Parathyroid adenoma (tissue), 2 donors: ENCODE measurements at regions not wholly inside any gene's neighbourhood (a gene's known extent, or its start where the extent isn't known, plus 50 kb on each side); places are given as distances from the start of the nearest gene placed in this dataset.

Experiments
- H2AFZ ChIP-seq: fragments of 300-600 bp; sonication (generic); one replicate; pipeline ENCODE4 v1.7.0; 2017; ENCODE audit warnings: antibody characterized with exemption, mild to moderate bottlenecking
- H3K27ac ChIP-seq: fragments of 300-600 bp; sonication (generic); one replicate; pipeline ENCODE4 v1.7.0; 2017
- H3K27me3 ChIP-seq: fragments of 300-600 bp; sonication (generic); one replicate; pipeline ENCODE4 v1.7.0; 2017; ENCODE audit warnings: low read length; ENCODE audit not compliant: control insufficient read depth, insufficient read depth
- H3K36me3 ChIP-seq: fragments of 300-600 bp; sonication (generic); one replicate; pipeline ENCODE4 v1.7.0; 2017; ENCODE audit warnings: low read length; ENCODE audit not compliant: control insufficient read depth, insufficient read depth
- H3K4me1 ChIP-seq: fragments of 300-600 bp; sonication (generic); one replicate; pipeline ENCODE4 v1.7.0; 2017; ENCODE audit warnings: control low read depth
- H3K4me2 ChIP-seq: fragments of 300-600 bp; sonication (generic); one replicate; pipeline ENCODE4 v1.7.0; 2017; ENCODE audit warnings: low read length
- H3K4me3 ChIP-seq: fragments of 300-600 bp; sonication (generic); one replicate; pipeline ENCODE4 v1.7.0; 2017; ENCODE audit warnings: low read depth, low read length
- H3K79me2 ChIP-seq: fragments of 300-600 bp; sonication (generic); one replicate; pipeline ENCODE4 v1.7.0; 2017; ENCODE audit warnings: control low read depth
- H3K9ac ChIP-seq: fragments of 300-600 bp; sonication (generic); one replicate; pipeline ENCODE4 v1.7.0; 2017; ENCODE audit warnings: mild to moderate bottlenecking
- H3K9me3 ChIP-seq: fragments of 300-600 bp; sonication (generic); one replicate; pipeline ENCODE4 v1.7.0; 2017; ENCODE audit warnings: low read length; ENCODE audit not compliant: control insufficient read depth
- TF ChIP-seq, protein P1 (sequence below): fragments of 300-600 bp; sonication (generic); IDR thresholded peaks from one replicate; pipeline ENCODE4 v1.7.0; 2017; ENCODE audit warnings: antibody characterized with exemption, mild to moderate bottlenecking
- donor health status: primary hyperparathyroidism.

DNA sequence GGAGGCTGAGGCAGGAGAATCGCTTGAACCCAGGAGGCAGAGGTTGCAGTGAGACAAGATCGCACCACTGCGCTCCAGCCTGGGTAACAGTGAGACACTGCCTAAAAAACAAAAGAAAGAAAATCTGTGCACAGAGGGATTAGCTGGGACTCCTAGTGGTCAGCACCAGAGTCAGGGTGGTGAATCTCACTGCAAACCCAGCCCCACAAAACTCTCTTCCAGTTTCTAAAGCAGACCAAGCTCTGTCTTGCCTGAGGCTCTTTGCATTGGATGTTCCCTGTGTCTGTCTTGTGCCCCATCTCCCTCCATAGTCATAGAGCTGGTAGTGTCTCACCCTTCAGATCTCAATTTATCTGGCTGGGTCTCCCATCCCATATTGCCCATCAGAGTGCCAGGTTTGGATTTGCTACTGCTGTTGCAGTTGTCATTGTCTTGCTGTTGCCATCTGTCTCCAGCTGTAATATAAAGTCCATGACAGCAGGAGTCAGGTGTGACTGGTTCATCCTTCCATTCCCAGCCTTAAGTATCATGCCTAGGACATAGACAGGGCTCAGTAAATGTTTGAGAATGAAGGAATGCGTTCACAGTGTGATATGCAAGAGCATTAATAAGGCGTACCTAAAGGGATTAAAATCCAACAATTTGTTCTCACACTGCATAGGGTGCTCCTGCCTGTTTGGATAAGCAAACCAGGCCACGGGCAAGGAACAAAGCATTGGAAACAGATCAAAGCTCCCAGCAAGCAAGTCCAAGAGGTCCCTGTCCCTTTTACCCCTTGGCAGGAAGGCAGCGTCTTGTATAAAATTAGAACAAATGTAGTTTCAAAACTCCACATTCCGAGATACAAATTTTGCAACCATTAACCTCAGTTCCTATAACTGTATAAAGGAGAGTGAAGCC lies 614.6 kb upstream of the CDH5 start:
- Histone ChIP-seq H3K9ac (no peak overlapping the region), H3K27me3 (no peaks in the 10 kb centered on the region)

DNA sequence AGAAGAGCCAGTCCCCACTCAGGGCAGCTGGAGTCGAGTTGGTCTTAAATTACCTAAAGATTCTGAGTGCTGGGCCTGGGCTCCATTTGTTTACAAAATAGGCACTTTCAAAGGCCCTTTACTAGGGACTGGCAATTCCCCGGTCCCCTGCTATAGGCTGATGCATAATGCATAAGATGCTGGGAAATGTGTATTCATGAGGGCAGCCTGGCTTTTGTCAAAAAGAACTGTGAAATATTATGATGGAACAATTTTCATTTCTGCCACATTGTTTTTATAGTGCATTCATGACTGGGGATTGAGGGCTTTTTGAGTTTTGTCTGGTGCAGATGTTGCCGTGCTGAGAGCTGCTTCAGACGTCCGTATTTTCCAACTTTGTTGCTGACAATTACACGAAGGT lies 617.0 kb upstream of the CDH5 start:
- Histone ChIP-seq H3K4me3 (no peak overlapping the region), H3K27me3 (no peaks in the 10 kb centered on the region), H3K9ac (no peak overlapping the region), H3K4me1 (peaks cover 12% of the 10 kb centered on the region), H3K27ac (no peak overlapping the region), H3K4me2 (no peak overlapping the region), H3K9me3 (no peaks in the 10 kb centered on the region), H3K79me2 (no peaks in the 10 kb centered on the region), H2AFZ (no peak overlapping the region), H3K36me3 (no peaks in the 10 kb centered on the region)
- TF ChIP-seq, protein P1, sequence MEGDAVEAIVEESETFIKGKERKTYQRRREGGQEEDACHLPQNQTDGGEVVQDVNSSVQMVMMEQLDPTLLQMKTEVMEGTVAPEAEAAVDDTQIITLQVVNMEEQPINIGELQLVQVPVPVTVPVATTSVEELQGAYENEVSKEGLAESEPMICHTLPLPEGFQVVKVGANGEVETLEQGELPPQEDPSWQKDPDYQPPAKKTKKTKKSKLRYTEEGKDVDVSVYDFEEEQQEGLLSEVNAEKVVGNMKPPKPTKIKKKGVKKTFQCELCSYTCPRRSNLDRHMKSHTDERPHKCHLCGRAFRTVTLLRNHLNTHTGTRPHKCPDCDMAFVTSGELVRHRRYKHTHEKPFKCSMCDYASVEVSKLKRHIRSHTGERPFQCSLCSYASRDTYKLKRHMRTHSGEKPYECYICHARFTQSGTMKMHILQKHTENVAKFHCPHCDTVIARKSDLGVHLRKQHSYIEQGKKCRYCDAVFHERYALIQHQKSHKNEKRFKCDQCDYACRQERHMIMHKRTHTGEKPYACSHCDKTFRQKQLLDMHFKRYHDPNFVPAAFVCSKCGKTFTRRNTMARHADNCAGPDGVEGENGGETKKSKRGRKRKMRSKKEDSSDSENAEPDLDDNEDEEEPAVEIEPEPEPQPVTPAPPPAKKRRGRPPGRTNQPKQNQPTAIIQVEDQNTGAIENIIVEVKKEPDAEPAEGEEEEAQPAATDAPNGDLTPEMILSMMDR = no peak

More for the DNA sequence above, 614.6 kb upstream of the CDH5 start:
- Histone ChIP-seq H3K27ac (no peak overlapping the region), H3K36me3 (no peaks in the 10 kb centered on the region), H2AFZ (no peak overlapping the region), H3K4me1 (no peaks in the 10 kb centered on the region), H3K79me2 (no peaks in the 10 kb centered on the region), H3K4me2 (no peak overlapping the region), H3K9me3 (no peaks in the 10 kb centered on the region), H3K4me3 (no peak overlapping the region)
- TF ChIP-seq, protein P1 = no peak

DNA sequence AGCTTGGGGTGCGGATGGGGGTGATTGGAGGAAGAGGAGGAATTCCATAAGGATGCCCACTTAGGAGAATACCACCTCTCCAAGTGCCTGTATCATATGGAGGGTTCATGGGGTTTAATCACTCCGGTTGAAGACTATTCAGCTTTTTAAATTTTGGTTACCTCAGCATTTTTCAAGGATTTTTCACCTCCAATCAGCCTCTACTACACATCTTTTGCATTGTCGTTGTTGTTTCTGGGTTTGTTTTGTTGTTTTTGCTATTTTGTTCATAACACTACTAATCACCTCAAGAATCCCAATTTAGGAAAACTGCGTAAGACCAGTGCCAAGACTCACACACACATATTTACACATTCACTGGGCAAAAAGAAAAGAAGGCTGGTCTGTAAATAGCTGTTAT lies 619.5 kb upstream of the CDH5 start:
- Histone ChIP-seq H3K27ac (no peak overlapping the region), H3K27me3 (no peaks in the 10 kb centered on the region), H3K4me2 (no peak overlapping the region), H2AFZ (no peak overlapping the region), H3K4me1 (peaks cover 17% of the 10 kb centered on the region), H3K9ac (no peak overlapping the region), H3K4me3 (no peak overlapping the region), H3K79me2 (no peaks in the 10 kb centered on the region), H3K9me3 (no peaks in the 10 kb centered on the region), H3K36me3 (no peaks in the 10 kb centered on the region)
- TF ChIP-seq, protein P1 = no peak

DNA sequence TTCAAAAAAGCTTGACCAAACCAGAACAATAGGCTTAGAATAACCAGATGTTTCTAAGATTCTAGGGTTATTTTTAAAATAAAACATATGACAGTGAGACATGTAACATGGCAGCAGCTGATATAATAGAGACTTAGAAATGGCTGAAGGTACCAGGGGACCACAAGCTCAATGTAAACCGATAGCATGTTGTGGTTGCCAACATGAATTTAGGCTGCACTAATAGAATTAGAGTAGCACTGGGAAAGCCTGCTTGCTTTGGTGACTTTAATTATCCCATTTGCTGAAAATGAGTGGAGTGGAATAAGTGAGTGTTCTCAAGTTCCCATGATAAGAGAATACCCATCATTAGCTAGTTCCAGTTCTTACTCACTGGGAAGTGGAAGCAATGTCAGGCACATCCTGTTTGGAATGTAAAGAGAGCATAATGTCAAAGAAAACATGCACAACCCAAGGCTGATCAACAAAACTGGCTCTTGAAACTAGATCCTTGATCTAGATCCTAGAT lies 621.2 kb upstream of the CDH5 start:
- Histone ChIP-seq H3K4me1 (peaks cover 17% of the 10 kb centered on the region), H3K4me3 (no peak overlapping the region), H2AFZ (no peak overlapping the region), H3K9me3 (no peaks in the 10 kb centered on the region), H3K36me3 (no peaks in the 10 kb centered on the region), H3K79me2 (no peaks in the 10 kb centered on the region), H3K9ac (no peak overlapping the region), H3K27ac (peak overlapping the region; percentile 59), H3K4me2 (no peak overlapping the region), H3K27me3 (no peaks in the 10 kb centered on the region)
- TF ChIP-seq, protein P1 = no peak

DNA sequence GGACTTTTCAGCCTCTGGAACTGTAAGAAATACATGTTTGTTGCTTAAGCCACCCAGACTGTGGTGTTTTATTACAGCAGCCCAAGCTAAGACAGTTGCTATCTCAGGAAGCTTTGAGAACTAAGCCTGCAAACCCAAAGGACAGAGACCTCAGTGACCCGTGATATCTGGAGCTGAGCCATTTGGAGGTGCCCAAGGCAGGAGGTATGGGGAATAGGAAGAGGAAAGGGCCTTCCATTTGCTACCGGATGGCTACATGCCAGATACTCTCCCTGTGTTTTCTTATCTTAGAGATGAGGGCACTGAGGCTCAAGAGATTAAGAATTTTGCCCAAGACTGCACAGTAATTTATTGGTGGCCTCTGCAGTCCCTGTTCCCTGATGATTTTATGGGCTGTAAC lies 622.1 kb upstream of the CDH5 start:
- no peak overlapping the region for H3K9ac ChIP-seq
- TF ChIP-seq, protein P1 = no peak
- peaks cover 17% of the 10 kb centered on the region for H3K4me1 ChIP-seq
- peak overlapping the region; percentile 59 for H3K27ac ChIP-seq
- no peaks in the 10 kb centered on the region for H3K36me3 ChIP-seq
- no peaks in the 10 kb centered on the region for H3K27me3 ChIP-seq
- peak overlapping the region; percentile 19 for H3K4me2 ChIP-seq
- no peak overlapping the region for H3K4me3 ChIP-seq
- H3K79me2 ChIP-seq = no peaks in the 10 kb centered on the region
- no peak overlapping the region for H2AFZ ChIP-seq
- no peaks in the 10 kb centered on the region for H3K9me3 ChIP-seq
